ENCODE measurements at regions not wholly inside any gene's neighbourhood (a gene's known extent, or its start where the extent isn't known, plus 50 kb on each side); places are given as distances from the start of the nearest gene placed in this dataset.

GRCh38 chr1:209030454-209031167 lies 552.9 kb upstream of the CAMK1G start:
- H3K4me3 ChIP-seq (ENCODE audit: low read length), result no peak overlapping the region
- H3K4me1 ChIP-seq (ENCODE audit: control insufficient read depth, insufficient read depth, low read length), result no peaks in the 10 kb centered on the region
- DNase-seq, result no peak
- H3K27me3 ChIP-seq (ENCODE audit: control insufficient read depth, insufficient read depth, low read length), result no peaks in the 10 kb centered on the region
- H3K9me3 ChIP-seq (replicated peaks; ENCODE audit: control insufficient read depth, low read depth, low read length), result no peaks in the 10 kb centered on the region
- 100% methylated on average over 1 of the region's 6 CpGs for WGBS (ENCODE audit: insufficient coverage)
- H3K27ac ChIP-seq (ENCODE audit: low read length), result no peak overlapping the region
- no peaks in the 10 kb centered on the region for H3K36me3 ChIP-seq (ENCODE audit: control insufficient read depth, insufficient read depth, low read length)

DNA sequence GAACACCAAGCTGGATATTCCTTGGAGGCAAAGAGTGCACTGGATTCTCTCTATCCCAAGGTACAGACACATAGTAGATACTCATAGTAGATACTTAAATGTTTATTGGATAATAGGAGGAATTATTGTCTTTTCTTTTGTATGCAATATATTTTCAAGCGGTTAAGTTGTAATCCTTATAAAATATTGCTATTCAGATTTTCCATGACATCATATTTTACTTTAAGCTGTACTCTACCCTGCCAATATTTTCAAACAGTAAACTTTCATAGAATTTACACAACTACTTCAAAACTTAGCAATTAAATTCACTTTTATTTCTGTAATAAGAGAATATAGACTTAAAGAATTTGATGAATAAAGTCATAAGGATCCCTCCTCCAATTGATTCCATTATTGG lies 546.5 kb upstream of the CAMK1G start:
- H3K27ac ChIP-seq (ENCODE audit: low read length), result no peak overlapping the region
- DNase-seq, result no peak
- no peaks in the 10 kb centered on the region for H3K9me3 ChIP-seq (replicated peaks; ENCODE audit: control insufficient read depth, low read depth, low read length)
- no peak overlapping the region for H3K4me3 ChIP-seq (ENCODE audit: low read length)
- no CpG with 5 or more reads among the region's 1 CpG for WGBS (ENCODE audit: insufficient coverage)
- no peaks in the 10 kb centered on the region for H3K27me3 ChIP-seq (ENCODE audit: control insufficient read depth, insufficient read depth, low read length)
- no peaks in the 10 kb centered on the region for H3K36me3 ChIP-seq (ENCODE audit: control insufficient read depth, insufficient read depth, low read length)
- no peaks in the 10 kb centered on the region for H3K4me1 ChIP-seq (ENCODE audit: control insufficient read depth, insufficient read depth, low read length)

DNA sequence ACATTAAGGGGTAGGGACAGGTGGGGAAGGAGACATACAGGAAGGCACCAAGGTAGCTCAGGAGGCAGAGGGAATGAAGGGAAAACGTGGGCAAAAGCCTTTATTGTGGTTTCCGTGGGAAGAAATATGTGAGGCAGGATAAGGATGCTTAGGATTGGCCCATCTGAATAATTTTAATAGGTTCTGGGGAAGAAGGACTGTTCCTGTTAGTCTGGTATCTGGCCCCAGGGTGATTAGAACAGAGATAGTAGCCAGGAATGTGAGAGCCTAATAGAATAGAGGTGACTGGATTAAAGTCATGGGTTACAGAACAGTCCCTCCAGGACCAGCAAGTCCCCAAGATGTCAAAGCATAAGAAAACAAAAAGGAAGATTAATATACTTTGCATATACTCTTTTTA lies 545.2 kb upstream of the CAMK1G start:
- Histone ChIP-seq H3K4me1 (ENCODE audit: control insufficient read depth, insufficient read depth, low read length) (no peaks in the 10 kb centered on the region), H3K9me3 (replicated peaks; ENCODE audit: control insufficient read depth, low read depth, low read length) (no peaks in the 10 kb centered on the region), H3K4me3 (ENCODE audit: low read length) (no peak overlapping the region), H3K27ac (ENCODE audit: low read length) (no peak overlapping the region), H3K27me3 (ENCODE audit: control insufficient read depth, insufficient read depth, low read length) (no peaks in the 10 kb centered on the region), H3K36me3 (ENCODE audit: control insufficient read depth, insufficient read depth, low read length) (no peaks in the 10 kb centered on the region)
- DNase-seq, result no peak
- WGBS (ENCODE audit: insufficient coverage), result 57% methylated on average over 2 of the region's 2 CpGs

DNA sequence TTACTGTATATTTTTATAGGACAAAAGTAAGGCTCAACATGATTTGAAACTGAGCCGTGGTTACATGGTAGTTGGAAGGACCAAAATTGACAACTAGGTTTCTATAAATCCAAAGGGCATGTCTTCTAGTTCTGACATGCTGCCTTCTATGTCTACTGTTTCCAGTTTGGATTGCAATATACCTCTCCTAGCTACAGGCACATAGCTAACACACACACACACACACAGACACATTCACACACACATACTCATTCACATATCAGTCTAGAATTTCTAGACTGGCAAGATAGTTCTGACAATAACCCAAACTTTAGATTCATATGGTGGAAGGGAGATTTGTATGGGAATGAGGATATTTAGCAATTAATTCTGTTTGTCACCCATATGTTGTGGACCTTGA lies 544.8 kb upstream of the CAMK1G start:
- WGBS (ENCODE audit: insufficient coverage), result no CpG with 5 or more reads among the region's 1 CpG

GRCh38 chr1:209040351-209040750 lies 543.2 kb upstream of the CAMK1G start:
- Histone ChIP-seq H3K27me3 (ENCODE audit: control insufficient read depth, insufficient read depth, low read length) (no peaks in the 10 kb centered on the region), H3K36me3 (ENCODE audit: control insufficient read depth, insufficient read depth, low read length) (no peaks in the 10 kb centered on the region), H3K27ac (ENCODE audit: low read length) (no peak overlapping the region), H3K9me3 (replicated peaks; ENCODE audit: control insufficient read depth, low read depth, low read length) (no peaks in the 10 kb centered on the region), H3K4me1 (ENCODE audit: control insufficient read depth, insufficient read depth, low read length) (no peaks in the 10 kb centered on the region), H3K4me3 (ENCODE audit: low read length) (no peak overlapping the region)
- DNase-seq, result no peak
- no CpG with 5 or more reads among the region's 3 CpGs for WGBS (ENCODE audit: insufficient coverage)

More for the DNA sequence above, 544.8 kb upstream of the CAMK1G start:
- no peak overlapping the region for H3K4me3 ChIP-seq (ENCODE audit: low read length)
- H3K27ac ChIP-seq (ENCODE audit: low read length), result no peak overlapping the region
- no peaks in the 10 kb centered on the region for H3K36me3 ChIP-seq (ENCODE audit: control insufficient read depth, insufficient read depth, low read length)
- no peaks in the 10 kb centered on the region for H3K27me3 ChIP-seq (ENCODE audit: control insufficient read depth, insufficient read depth, low read length)
- H3K4me1 ChIP-seq (ENCODE audit: control insufficient read depth, insufficient read depth, low read length), result no peaks in the 10 kb centered on the region
- H3K9me3 ChIP-seq (replicated peaks; ENCODE audit: control insufficient read depth, low read depth, low read length), result no peaks in the 10 kb centered on the region
- DNase-seq, result no peak

DNA sequence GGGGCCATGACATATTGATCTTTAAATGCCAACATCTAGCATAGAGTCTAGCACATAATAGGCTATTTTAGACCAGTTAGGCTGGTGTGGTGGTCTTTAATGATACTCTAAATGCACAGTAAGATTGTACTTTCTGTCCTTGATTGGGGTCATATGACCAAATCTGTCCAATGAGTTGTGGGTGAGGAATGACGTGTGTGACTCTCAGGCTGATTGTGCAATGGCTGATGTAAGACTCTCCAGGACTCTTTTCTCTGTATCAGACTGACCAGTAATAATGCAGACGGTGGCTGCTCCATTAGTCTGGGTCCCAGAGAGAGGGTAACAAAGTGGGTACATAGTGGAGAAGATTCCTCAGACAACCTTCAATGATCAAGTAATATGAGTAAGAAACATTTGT lies 541.6 kb upstream of the CAMK1G start:
- Histone ChIP-seq H3K4me1 (ENCODE audit: control insufficient read depth, insufficient read depth, low read length) (no peaks in the 10 kb centered on the region), H3K27me3 (ENCODE audit: control insufficient read depth, insufficient read depth, low read length) (no peaks in the 10 kb centered on the region), H3K27ac (ENCODE audit: low read length) (no peak overlapping the region), H3K9me3 (replicated peaks; ENCODE audit: control insufficient read depth, low read depth, low read length) (no peaks in the 10 kb centered on the region), H3K36me3 (ENCODE audit: control insufficient read depth, insufficient read depth, low read length) (no peaks in the 10 kb centered on the region), H3K4me3 (ENCODE audit: low read length) (no peak overlapping the region)
- DNase-seq, result no peak
- WGBS (ENCODE audit: insufficient coverage), result 86% methylated on average over 1 of the region's 2 CpGs

GRCh38 chr1:209042413-209042812 lies 541.1 kb upstream of the CAMK1G start:
- no peaks in the 10 kb centered on the region for H3K4me1 ChIP-seq (ENCODE audit: control insufficient read depth, insufficient read depth, low read length)
- H3K27me3 ChIP-seq (ENCODE audit: control insufficient read depth, insufficient read depth, low read length), result no peaks in the 10 kb centered on the region
- no peak for DNase-seq
- H3K36me3 ChIP-seq (ENCODE audit: control insufficient read depth, insufficient read depth, low read length), result no peaks in the 10 kb centered on the region
- no peak overlapping the region for H3K4me3 ChIP-seq (ENCODE audit: low read length)
- no CpG with 5 or more reads among the region's 4 CpGs for WGBS (ENCODE audit: insufficient coverage)
- no peaks in the 10 kb centered on the region for H3K9me3 ChIP-seq (replicated peaks; ENCODE audit: control insufficient read depth, low read depth, low read length)
- no peak overlapping the region for H3K27ac ChIP-seq (ENCODE audit: low read length)

- no peaks in the 10 kb centered on the region for H3K9me3 ChIP-seq (replicated peaks; ENCODE audit: control insufficient read depth, low read depth, low read length)
- H3K4me3 ChIP-seq (ENCODE audit: low read length), result no peak overlapping the region
- H3K4me1 ChIP-seq (ENCODE audit: control insufficient read depth, insufficient read depth, low read length), result peaks cover 3% of the 10 kb centered on the region
- no peaks in the 10 kb centered on the region for H3K27me3 ChIP-seq (ENCODE audit: control insufficient read depth, insufficient read depth, low read length)
- DNase-seq, result no peak
- no peak overlapping the region for H3K27ac ChIP-seq (ENCODE audit: low read length)
- no CpG with 5 or more reads among the region's 4 CpGs for WGBS (ENCODE audit: insufficient coverage)
- no peaks in the 10 kb centered on the region for H3K36me3 ChIP-seq (ENCODE audit: control insufficient read depth, insufficient read depth, low read length)
These were observed 538.0 kb upstream of the CAMK1G start for GRCh38 chr1:209045331-209046057.

GRCh38 chr1:209046058-209046417 lies 537.5 kb upstream of the CAMK1G start:
- H3K27me3 ChIP-seq (ENCODE audit: control insufficient read depth, insufficient read depth, low read length), result no peaks in the 10 kb centered on the region

GRCh38 chr1:209046935-209047334 lies 536.6 kb upstream of the CAMK1G start:
- Histone ChIP-seq H3K4me1 (ENCODE audit: control insufficient read depth, insufficient read depth, low read length) (peaks cover 3% of the 10 kb centered on the region), H3K4me3 (ENCODE audit: low read length) (no peak overlapping the region), H3K36me3 (ENCODE audit: control insufficient read depth, insufficient read depth, low read length) (no peaks in the 10 kb centered on the region), H3K27ac (ENCODE audit: low read length) (no peak overlapping the region), H3K9me3 (replicated peaks; ENCODE audit: control insufficient read depth, low read depth, low read length) (no peaks in the 10 kb centered on the region), H3K27me3 (ENCODE audit: control insufficient read depth, insufficient read depth, low read length) (no peaks in the 10 kb centered on the region)
- no peak for DNase-seq
- WGBS (ENCODE audit: insufficient coverage), result 85% methylated on average over 4 of the region's 4 CpGs

More at GRCh38 chr1:209046058-209046417, 537.5 kb upstream of the CAMK1G start:
- no peak overlapping the region for H3K27ac ChIP-seq (ENCODE audit: low read length)
- WGBS (ENCODE audit: insufficient coverage), result no CpG with 5 or more reads among the region's 1 CpG
- no peak overlapping the region for H3K4me3 ChIP-seq (ENCODE audit: low read length)
- no peaks in the 10 kb centered on the region for H3K36me3 ChIP-seq (ENCODE audit: control insufficient read depth, insufficient read depth, low read length)
- H3K9me3 ChIP-seq (replicated peaks; ENCODE audit: control insufficient read depth, low read depth, low read length), result no peaks in the 10 kb centered on the region
- H3K4me1 ChIP-seq (ENCODE audit: control insufficient read depth, insufficient read depth, low read length), result peaks cover 3% of the 10 kb centered on the region
- no peak for DNase-seq
